K562 (cell line): ENCODE measurements at regions not wholly inside any gene's neighbourhood (a gene's known extent, or its start where the extent isn't known, plus 50 kb on each side); places are given as distances from the start of the nearest gene placed in this dataset.

Experiments
- ATAC-seq: fragments of 200-7000 bp; cut with Tn5 transposase; 3 replicates; pipeline ENCODE4 v1.9.1; 2020; ENCODE audit warnings: moderate library complexity
- BruUV-seq: library from RNA; stranded (reverse); fragments of 400-500 nt; replicated peaks from 2 replicates; lab custom pipeline; 2021; lab: Mats Ljungman, UMichigan
- CTCF ChIA-PET: fragments of 300-600 bp; formaldehyde crosslinking; extraction: SDS; loops from one replicate; lab custom pipeline; 2021; ENCODE audit warnings: low intra/inter-chr PET ratio; lab: Yijun Ruan, JAX
- POLR2A ChIA-PET: fragments of 300-600, 350-650 bp; sonication (Branson Sonifier 250); formaldehyde crosslinking; extraction: SDS; loops from one replicate; lab custom pipeline; 2021; ENCODE audit warnings: antibody characterized with exemption, inconsistent platforms; lab: Yijun Ruan, JAX
- DNase-seq, 4 experiments: peaks; one replicate each; pipeline versions ENCODE4 v3.0.0 to v3.0.0-alpha.2; 2011 to 2018; ENCODE audit warnings: low spot score in 3 of 4, mixed read lengths in 3 of 4; ENCODE audit errors: extremely low read depth in 1 of 4
- FAIRE-seq: peaks from 2 replicates; lab custom pipeline; 2011; peaks lifted over from hg19 to GRCh38; lab: Jason Lieb, UNC
- H2AFZ ChIP-seq: 2 replicates; pipeline ENCODE4 v1.6.0; 2011; ENCODE audit warnings: low read depth, low read length, control low read depth, inconsistent platforms
- H3K27ac ChIP-seq: fragments of 200-600 bp; 3 replicates; pipeline ENCODE4 v1.8.0; 2011; ENCODE audit warnings: low read depth, mild to moderate bottlenecking, control low read depth, inconsistent platforms, low read length, moderate library complexity, mixed read lengths; ENCODE audit errors: extremely low read depth
- H3K27me3 ChIP-seq, 2 experiments: fragments of 300-600 bp in 1 of 2; 2 replicates in 1 of 2; 3 replicates in 1 of 2; pipeline versions ENCODE4 v1.6.0 to v1.8.0; 2011; ENCODE audit warnings: inconsistent platforms in 2 of 2, low read length in 2 of 2, mild to moderate bottlenecking in 1 of 2, mixed read lengths in 1 of 2, moderate library complexity in 1 of 2; ENCODE audit not compliant: control insufficient read depth in 2 of 2, insufficient read depth in 2 of 2
- H3K36me3 ChIP-seq: fragments of 300-600 bp; 3 replicates; pipeline ENCODE4 v1.8.0; 2011; ENCODE audit warnings: mild to moderate bottlenecking, low read length, inconsistent platforms; ENCODE audit not compliant: control insufficient read depth, insufficient read depth
- H3K4me1 ChIP-seq, 2 experiments: fragments of 200-600 bp in 1 of 2; replicated peaks in 1 of 2; 2 replicates in 1 of 2; 3 replicates in 1 of 2; pipeline versions ENCODE4 v1.5.1 to v1.8.0; 2011; ENCODE audit warnings: inconsistent platforms in 2 of 2, low read length in 2 of 2, mild to moderate bottlenecking in 1 of 2, mixed read lengths in 1 of 2, moderate library complexity in 1 of 2; ENCODE audit not compliant: control insufficient read depth in 2 of 2, insufficient read depth in 2 of 2
- H3K4me2 ChIP-seq: 2 replicates; pipeline ENCODE4 v1.6.1; 2011; ENCODE audit warnings: low read length, control low read depth, inconsistent platforms, mixed read lengths; ENCODE audit not compliant: insufficient read depth
- H3K4me3 ChIP-seq: fragments of 200-600 bp; sonication (generic), shearing (Covaris generic); 2 replicates; pipeline ENCODE4 v1.5.1; 2016; ENCODE audit warnings: control low read depth, inconsistent platforms
- H3K79me2 ChIP-seq: fragments of 200-600 bp; 3 replicates; pipeline ENCODE4 v1.8.0; 2011; ENCODE audit warnings: low read length, inconsistent platforms; ENCODE audit not compliant: control insufficient read depth, insufficient read depth
- H3K9ac ChIP-seq, 2 experiments: 2 replicates each; pipeline versions ENCODE4 v1.6.0 to v1.6.1; 2011; ENCODE audit warnings: low read depth in 2 of 2, low read length in 2 of 2, control low read depth in 1 of 2, inconsistent platforms in 1 of 2, mild to moderate bottlenecking in 1 of 2, mixed read lengths in 1 of 2; ENCODE audit not compliant: insufficient read depth in 1 of 2
- H3K9me1 ChIP-seq: one replicate; pipeline ENCODE4 v1.6.0; 2011; ENCODE audit warnings: inconsistent platforms, mild to moderate bottlenecking, low read length, moderate library complexity; ENCODE audit not compliant: control insufficient read depth, insufficient read depth
- H3K9me3 ChIP-seq: replicated peaks from 2 replicates; pipeline ENCODE4 v1.5.1; 2011; ENCODE audit warnings: low read depth, low read length, inconsistent platforms; ENCODE audit not compliant: control insufficient read depth, insufficient read depth
- H4K20me1 ChIP-seq: replicated peaks from 2 replicates; pipeline ENCODE4 v1.6.1; 2011; ENCODE audit warnings: low read length, inconsistent platforms, mixed read lengths; ENCODE audit not compliant: control insufficient read depth, insufficient read depth
- ERF ChIP-seq: fragments of 450-650 bp; formaldehyde crosslinking; IDR thresholded peaks from 2 replicates; pipeline ENCODE4 v1.4.0; 2020; ENCODE audit warnings: mild to moderate bottlenecking, mixed read lengths
- GTF3C2 ChIP-seq: IDR thresholded peaks from 3 replicates; pipeline ENCODE4 v1.6.1; 2011; ENCODE audit warnings: borderline replicate concordance, mild to moderate bottlenecking, moderate library complexity; ENCODE audit not compliant: insufficient read length; ENCODE audit errors: extremely low read depth
- MLLT1 ChIP-seq, 2 experiments: fragments of 450-650 bp; IDR thresholded peaks; 2 replicates each; pipeline ENCODE4 v1.6.1; 2016
- OTX1 ChIP-seq: fragments of 450-650 bp; formaldehyde crosslinking; IDR thresholded peaks from 2 replicates; pipeline ENCODE4 v1.4.0; 2022; ENCODE audit warnings: mild to moderate bottlenecking
- SP1 ChIP-seq: sonication (generic); formaldehyde crosslinking; IDR thresholded peaks from 2 replicates; pipeline ENCODE4 v1.8.1; 2022; ENCODE audit warnings: mild to moderate bottlenecking, missing genetic modification reagents
- TBP ChIP-seq: optimal IDR thresholded peaks from 2 replicates; pipeline ENCODE3; 2011; ENCODE audit warnings: low read depth, low read length, improper control_type of control experiment
- TGIF2 ChIP-seq: sonication (generic); formaldehyde crosslinking; IDR thresholded peaks from 2 replicates; pipeline ENCODE4 v1.8.1; 2022; ENCODE audit warnings: mild to moderate bottlenecking, missing genetic modification reagents, moderate library complexity
- ZNF407 ChIP-seq: fragments of 450-650 bp; IDR thresholded peaks from 2 replicates; pipeline ENCODE4 v1.6.1; 2016; ENCODE audit warnings: low read depth
- ZNF583 ChIP-seq: fragments of 250-450 bp; sonication (Bioruptor Pico); IDR thresholded peaks from 2 replicates; pipeline ENCODE4 v1.4.0; 2020
- WGBS: fragments of 100-300 bp; shearing (Covaris generic); methylation state at CpG from one replicate; pipeline ENCODE4 v1.1.6; 2016; ENCODE audit warnings: low coverage, mixed read lengths; ENCODE audit not compliant: insufficient coverage; ENCODE audit errors: missing lambda C conversion rate; 5-methylcytosine and 5-hydroxymethylcytosine counted together
- in situ Hi-C: fragments of 300-500 bp; cut with MboI; formaldehyde crosslinking; loops from 4 replicates; pipeline ENCODE4 v1.15.0; 2018; ENCODE audit warnings: inconsistent platforms, mixed read lengths
- intact Hi-C: fragments of 100-400 bp; cut with micrococcal nuclease; formaldehyde crosslinking; loops from 2 replicates; pipeline ENCODE4 v1.14.2; 2022

- in situ Hi-C loops, result no loop called here
- Histone ChIP-seq H2AFZ (no peak overlapping the region), H3K4me3 (no peak overlapping the region), H3K9ac (no peak overlapping the region), H3K27ac (no peak overlapping the region), H3K4me2 (no peak overlapping the region), H3K9me1 (no peaks in the 10 kb centered on the region), H3K4me1 (no peaks in the 10 kb centered on the region), H4K20me1 (no peaks in the 10 kb centered on the region), H3K27me3 (no peaks in the 10 kb centered on the region), H3K36me3 (no peaks in the 10 kb centered on the region), H3K79me2 (no peaks in the 10 kb centered on the region), H3K9me3 (no peaks in the 10 kb centered on the region)
- ChIA-PET CTCF (no interaction called here), POLR2A (no interaction called here)
- ATAC-seq (no peak), DNase-seq (no peak), FAIRE-seq (no peak)
- intact Hi-C loops, result no loop called here
- no TSS peak for BruUV-seq
- WGBS, result 0% methylated on average over 4 of the region's 4 CpGs
- TF ChIP-seq ERF (CRISPR knock-in tag), result no peak
- TF ChIP-seq TGIF2, result no peak
- TF ChIP-seq OTX1 (CRISPR knock-in tag), result no peak
- no peak for TF ChIP-seq MLLT1 (IDR thresholded peaks at IDR 0.05)
- no peak for TF ChIP-seq TBP
- TF ChIP-seq ZNF583 (CRISPR knock-in tag), result no peak
- no peak for TF ChIP-seq ZNF407
- TF ChIP-seq GTF3C2, result no peak
- TF ChIP-seq SP1 (CRISPR knock-in tag), result no peak
These were observed 239.1 kb downstream of the CPS1 start for GRCh38 chr2:210795506-210795905.
